IPS-15b (cell line): ENCODE measurements at regions not wholly inside any gene's neighbourhood (a gene's known extent, or its start where the extent isn't known, plus 50 kb on each side); places are given as distances from the start of the nearest gene placed in this dataset.
A peak's percentile ranks its signal among the peaks of the same experiment; 100 is the strongest.

ENCODE experiments used
- H3K27me3 ChIP-seq: one replicate; pipeline ENCODE4 v1.6.1; 2013; ENCODE audit warnings: low read length; ENCODE audit not compliant: control insufficient read depth, insufficient read depth
- H3K36me3 ChIP-seq: one replicate; pipeline ENCODE4 v1.6.1; 2013; ENCODE audit warnings: low read length; ENCODE audit not compliant: control insufficient read depth, insufficient read depth
- H3K4me1 ChIP-seq: one replicate; pipeline ENCODE4 v1.6.1; 2013; ENCODE audit warnings: mild to moderate bottlenecking, low read length; ENCODE audit not compliant: control insufficient read depth, insufficient read depth
- H3K4me3 ChIP-seq: one replicate; pipeline ENCODE4 v1.5.1; 2013; ENCODE audit warnings: low read depth, low read length
- H3K9ac ChIP-seq: one replicate; pipeline ENCODE4 v1.6.1; 2013; ENCODE audit warnings: low read depth, mild to moderate bottlenecking, low read length
- H3K9me3 ChIP-seq: one replicate; pipeline ENCODE4 v1.6.1; 2013; ENCODE audit warnings: mild to moderate bottlenecking, low read length; ENCODE audit not compliant: control insufficient read depth, insufficient read depth

DNA sequence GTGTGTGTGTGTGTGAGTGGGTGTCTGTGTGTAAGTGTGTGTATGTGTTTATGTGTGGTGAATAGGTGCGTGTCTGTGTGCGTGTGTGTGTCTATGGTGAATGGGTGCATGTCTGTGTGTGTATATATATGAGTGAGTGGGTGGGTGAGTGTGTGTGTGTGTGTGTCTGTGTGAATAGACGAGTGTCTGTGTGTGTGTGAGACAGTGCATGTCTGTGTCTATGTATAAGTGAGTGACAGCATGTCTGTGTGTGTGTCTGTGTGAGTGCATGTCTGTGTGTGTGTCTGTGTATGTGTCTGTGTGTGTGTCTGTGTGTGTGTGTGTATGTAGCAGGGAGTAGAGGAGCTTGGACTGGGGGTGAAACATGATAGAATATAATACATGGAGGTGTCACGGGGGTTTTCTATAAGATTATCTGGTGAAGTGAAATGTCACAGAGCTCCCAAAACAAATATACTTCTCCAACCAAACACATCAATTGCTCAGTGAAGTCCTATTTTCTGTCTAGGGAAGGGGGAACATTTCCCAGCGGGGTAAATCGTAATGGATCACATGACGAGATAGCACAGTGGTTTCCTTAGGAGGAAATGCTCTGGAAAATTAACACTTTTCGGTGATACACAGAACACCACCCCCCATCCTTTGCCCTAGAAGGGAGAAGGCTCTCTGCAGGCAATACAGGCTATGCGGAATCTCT lies 723.3 kb upstream of the CELF2 start:
- no peak overlapping the region for H3K9ac ChIP-seq
- no peaks in the 10 kb centered on the region for H3K9me3 ChIP-seq
- H3K4me3 ChIP-seq: no peak overlapping the region
- no peaks in the 10 kb centered on the region for H3K36me3 ChIP-seq
- no peaks in the 10 kb centered on the region for H3K27me3 ChIP-seq
- H3K4me1 ChIP-seq: peaks cover 21% of the 10 kb centered on the region

DNA sequence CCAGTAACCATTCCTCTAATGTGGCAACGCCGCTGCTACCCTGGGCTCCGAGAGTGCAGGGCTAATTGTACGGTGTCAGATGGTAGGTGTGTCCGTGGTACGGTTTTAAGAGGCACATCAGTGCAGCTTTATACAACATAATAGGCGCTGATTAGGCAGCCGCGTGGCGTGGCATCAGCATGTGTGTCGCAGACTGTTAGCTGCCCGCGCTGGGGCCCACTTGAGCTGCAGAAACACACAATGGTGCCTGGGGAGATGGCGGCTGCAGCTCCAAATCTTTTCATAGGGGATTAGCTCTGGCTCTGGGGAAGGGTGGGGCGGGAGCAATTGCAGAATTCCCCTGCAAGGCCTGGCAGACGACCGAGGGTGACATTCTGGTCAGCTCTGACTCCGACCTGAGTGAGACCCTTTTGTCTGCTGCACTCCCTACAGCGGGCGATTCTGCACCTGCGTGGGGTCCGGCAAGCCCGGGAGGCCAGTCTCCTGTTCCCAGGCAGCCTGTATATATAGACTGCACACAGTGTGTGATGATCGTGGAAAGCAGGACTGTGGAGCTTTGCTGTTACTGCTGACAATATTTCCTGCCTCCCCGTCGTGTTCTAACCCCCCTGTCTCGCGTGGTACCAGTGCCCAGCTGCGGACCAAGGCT lies 722.7 kb upstream of the CELF2 start:
- Histone ChIP-seq H3K9ac (no peak overlapping the region), H3K36me3 (no peaks in the 10 kb centered on the region), H3K27me3 (no peaks in the 10 kb centered on the region), H3K4me1 (peaks cover 21% of the 10 kb centered on the region), H3K4me3 (peak overlapping the region; percentile 20), H3K9me3 (no peaks in the 10 kb centered on the region)

DNA sequence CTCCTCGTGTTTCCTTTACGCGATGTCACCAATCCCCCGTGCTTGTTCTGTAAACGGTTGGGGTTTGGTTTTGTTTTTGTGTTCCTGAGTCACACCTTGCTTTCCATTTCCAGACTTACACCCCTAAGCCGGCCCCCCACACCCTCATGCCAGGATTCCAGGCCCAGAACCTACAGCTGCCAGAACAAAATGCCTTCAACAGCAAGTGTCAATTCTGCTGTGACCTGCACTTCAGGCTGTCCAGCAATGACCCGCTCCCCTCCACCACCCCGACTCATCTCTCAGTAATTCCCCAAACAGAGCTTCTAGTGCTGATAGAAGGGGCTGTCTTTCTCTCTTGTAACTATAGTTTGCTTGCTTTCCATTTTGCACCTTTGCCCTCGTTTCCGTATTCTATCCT lies 722.1 kb upstream of the CELF2 start:
- H3K27me3 ChIP-seq: no peaks in the 10 kb centered on the region
- H3K36me3 ChIP-seq: no peaks in the 10 kb centered on the region
- H3K4me1 ChIP-seq: peaks cover 21% of the 10 kb centered on the region
- no peak overlapping the region for H3K4me3 ChIP-seq
- no peak overlapping the region for H3K9ac ChIP-seq
- no peaks in the 10 kb centered on the region for H3K9me3 ChIP-seq

DNA sequence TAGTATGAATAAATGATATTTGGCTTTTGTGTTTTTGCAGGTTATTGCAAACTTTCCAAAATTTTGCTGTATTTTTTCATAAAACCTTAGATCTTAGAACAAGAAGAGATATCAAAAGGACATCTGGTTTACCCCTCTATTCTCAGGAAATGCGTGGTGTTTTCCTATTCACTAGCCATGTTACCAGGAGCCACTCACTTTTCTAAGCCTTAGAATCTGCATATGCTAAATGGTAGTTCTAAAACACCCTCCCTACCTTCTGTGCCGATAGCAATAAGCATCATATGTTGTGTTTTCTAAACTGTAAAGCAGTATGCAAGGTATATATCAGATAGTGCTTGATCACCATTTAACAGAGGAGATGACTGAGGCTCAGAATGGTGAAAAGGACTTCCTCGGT lies 715.0 kb upstream of the CELF2 start:
- Histone ChIP-seq H3K9me3 (no peaks in the 10 kb centered on the region), H3K4me3 (no peak overlapping the region), H3K9ac (no peak overlapping the region), H3K27me3 (no peaks in the 10 kb centered on the region), H3K36me3 (no peaks in the 10 kb centered on the region), H3K4me1 (peaks cover 17% of the 10 kb centered on the region)

DNA sequence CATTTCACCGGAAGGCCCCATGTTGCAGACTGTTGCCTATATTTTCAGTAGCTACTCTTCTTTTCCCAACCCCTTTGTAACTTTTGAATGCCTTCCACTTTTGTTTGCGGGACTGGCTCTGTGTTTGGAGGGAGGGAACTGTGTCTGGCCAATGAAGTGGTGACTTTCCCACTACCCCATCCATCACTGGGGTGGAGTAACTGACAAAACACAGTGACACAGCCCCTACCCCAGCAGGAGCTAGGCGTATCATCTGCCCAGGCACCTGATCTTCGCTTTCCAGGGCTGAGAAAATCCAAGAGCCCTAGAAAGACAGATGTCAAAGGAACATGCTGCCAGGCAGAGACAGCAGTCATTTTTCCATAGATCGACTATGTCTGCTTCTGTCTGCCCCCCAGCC lies 710.6 kb upstream of the CELF2 start:
- no peaks in the 10 kb centered on the region for H3K36me3 ChIP-seq
- H3K4me1 ChIP-seq: peaks cover 17% of the 10 kb centered on the region
- H3K27me3 ChIP-seq: no peaks in the 10 kb centered on the region
- no peak overlapping the region for H3K4me3 ChIP-seq
- no peak overlapping the region for H3K9ac ChIP-seq
- no peaks in the 10 kb centered on the region for H3K9me3 ChIP-seq

DNA sequence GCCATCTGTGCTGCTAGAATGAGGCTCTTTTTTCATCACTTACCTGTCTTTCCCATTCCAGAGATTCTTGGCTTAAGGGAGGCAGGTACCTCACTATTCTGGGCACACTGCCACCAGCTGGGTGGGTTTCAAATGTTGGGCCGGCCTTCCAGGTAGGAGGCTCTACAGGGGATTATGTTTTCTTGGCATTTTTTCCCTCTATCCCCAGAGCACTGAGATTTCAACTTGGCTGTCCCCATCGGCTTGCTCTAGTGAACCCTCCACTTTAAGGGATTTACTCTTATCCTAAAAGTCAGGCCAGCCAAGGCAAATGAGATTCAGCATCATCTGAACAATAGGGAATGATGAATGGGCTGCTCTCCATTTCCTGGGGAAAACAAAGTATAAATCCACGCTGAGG lies 710.1 kb upstream of the CELF2 start:
- Histone ChIP-seq H3K27me3 (no peaks in the 10 kb centered on the region), H3K9ac (no peak overlapping the region), H3K9me3 (no peaks in the 10 kb centered on the region), H3K4me1 (peaks cover 11% of the 10 kb centered on the region), H3K36me3 (no peaks in the 10 kb centered on the region), H3K4me3 (no peak overlapping the region)

DNA sequence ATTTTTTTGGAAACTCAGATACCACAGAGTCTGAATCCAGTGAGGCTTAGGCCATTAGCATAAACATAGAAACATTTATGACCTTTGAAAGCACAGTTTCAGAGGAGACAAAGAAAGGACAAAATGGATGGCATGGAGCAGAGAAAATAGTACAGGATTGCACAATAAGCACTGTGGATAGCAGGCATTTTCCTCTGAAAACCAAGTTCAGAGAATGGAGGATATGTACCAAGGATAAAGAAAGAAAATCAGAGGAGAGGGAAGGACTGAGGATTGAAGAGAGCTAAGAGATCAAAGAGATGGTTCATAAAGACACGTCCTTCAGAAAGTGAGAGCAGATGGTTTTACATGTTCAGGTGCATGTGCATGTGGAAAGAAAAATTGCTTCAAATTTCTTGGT lies 707.2 kb upstream of the CELF2 start:
- no peaks in the 10 kb centered on the region for H3K27me3 ChIP-seq
- no peak overlapping the region for H3K4me3 ChIP-seq
- H3K36me3 ChIP-seq: no peaks in the 10 kb centered on the region
- no peaks in the 10 kb centered on the region for H3K9me3 ChIP-seq
- no peak overlapping the region for H3K9ac ChIP-seq
- H3K4me1 ChIP-seq: no peaks in the 10 kb centered on the region

DNA sequence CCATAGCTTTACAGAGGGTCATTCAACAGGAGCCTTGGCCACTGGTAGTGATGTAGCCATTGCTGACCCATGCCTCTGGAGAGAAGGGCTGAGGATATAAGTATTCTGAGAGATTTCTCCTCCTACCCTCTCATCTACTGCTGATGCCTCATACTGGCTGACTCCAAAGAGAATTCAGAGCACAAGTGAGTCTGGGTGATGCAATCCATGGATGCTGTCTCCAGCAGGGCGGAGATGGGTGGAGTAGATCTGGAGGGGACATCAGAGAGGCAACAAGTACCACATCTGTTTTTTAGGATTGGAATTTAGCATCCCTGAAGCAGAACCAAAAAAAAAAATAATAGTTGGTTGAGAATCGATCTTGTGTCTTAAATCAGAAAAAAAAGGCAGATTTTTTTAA lies 705.7 kb upstream of the CELF2 start:
- H3K4me1 ChIP-seq: no peaks in the 10 kb centered on the region
- H3K9ac ChIP-seq: no peak overlapping the region
- H3K4me3 ChIP-seq: no peak overlapping the region
- H3K9me3 ChIP-seq: no peaks in the 10 kb centered on the region
- no peaks in the 10 kb centered on the region for H3K36me3 ChIP-seq
- H3K27me3 ChIP-seq: no peaks in the 10 kb centered on the region

DNA sequence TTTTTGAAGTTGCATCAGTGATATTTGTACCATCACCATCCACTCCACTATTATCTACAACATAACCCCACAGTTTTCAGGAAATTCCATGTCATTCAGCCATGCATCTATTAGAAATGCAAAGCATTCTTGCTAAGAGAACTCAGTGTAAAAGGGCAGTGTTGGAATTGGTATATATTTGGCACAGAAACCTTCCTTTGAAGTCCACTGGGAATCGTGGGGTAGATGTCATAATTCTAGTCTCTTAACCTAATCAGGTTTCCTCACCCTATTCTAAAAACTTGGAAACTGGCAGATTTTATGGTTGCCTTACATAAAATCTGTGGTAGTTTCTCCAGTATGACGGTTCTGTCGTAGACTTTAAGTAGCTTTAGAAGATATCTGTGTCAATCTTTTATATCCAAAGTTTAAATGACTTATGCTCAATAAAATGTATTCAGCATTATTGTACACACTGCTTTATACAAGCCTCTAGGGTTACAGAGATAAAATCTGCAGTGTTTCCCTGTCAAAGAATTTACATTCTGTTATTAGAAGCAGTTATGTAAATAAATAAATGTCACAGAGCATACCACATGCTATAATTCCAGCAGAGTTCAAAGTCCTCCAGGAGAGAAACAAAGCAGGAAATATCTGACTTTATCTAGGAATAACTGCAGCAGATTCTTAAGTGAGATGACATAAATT lies 704.4 kb upstream of the CELF2 start:
- Histone ChIP-seq H3K27me3 (no peaks in the 10 kb centered on the region), H3K4me1 (no peaks in the 10 kb centered on the region), H3K9me3 (no peaks in the 10 kb centered on the region), H3K4me3 (no peak overlapping the region), H3K9ac (no peak overlapping the region), H3K36me3 (no peaks in the 10 kb centered on the region)

DNA sequence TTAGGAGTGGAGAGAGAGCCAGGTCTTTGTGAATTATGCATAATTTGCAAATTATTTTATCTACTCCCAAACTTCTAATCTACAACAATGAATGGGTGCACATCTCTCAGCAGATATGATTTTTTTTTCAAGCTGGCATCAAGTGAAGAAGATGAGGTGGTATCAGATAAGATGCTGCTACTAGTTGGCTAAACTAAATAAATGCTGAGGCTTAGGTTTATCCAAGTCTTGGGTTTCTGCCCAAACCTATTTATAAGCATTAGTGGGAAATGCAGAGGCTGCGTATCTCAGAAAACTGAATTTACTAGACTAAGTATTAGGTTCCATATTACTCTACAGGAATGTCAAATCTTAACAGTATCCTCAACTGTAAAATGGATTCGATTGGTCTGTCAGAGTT lies 703.0 kb upstream of the CELF2 start:
- Histone ChIP-seq H3K4me1 (no peaks in the 10 kb centered on the region), H3K27me3 (no peaks in the 10 kb centered on the region), H3K9me3 (no peaks in the 10 kb centered on the region), H3K9ac (no peak overlapping the region), H3K4me3 (no peak overlapping the region), H3K36me3 (no peaks in the 10 kb centered on the region)

DNA sequence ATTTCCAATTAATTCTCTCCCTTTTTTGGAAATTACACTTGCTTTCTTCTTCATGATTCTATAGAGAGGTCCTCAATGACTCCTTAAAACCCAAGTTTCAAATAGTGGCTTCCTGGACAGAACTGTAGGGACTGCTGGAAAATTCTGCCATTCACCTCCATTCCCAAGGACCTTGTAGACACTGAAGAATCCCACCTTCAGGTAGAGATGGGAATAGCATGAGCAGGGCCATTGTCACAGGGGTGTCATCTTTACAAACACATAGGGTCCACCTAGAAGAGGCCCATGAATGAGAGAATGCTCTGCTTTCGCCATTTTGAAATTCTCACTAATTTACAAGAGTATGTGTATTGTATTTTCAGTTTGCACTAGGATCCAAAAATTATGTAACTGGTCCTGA lies 701.7 kb upstream of the CELF2 start:
- Histone ChIP-seq H3K4me3 (no peak overlapping the region), H3K9ac (no peak overlapping the region), H3K4me1 (no peaks in the 10 kb centered on the region), H3K36me3 (no peaks in the 10 kb centered on the region), H3K27me3 (no peaks in the 10 kb centered on the region), H3K9me3 (no peaks in the 10 kb centered on the region)

DNA sequence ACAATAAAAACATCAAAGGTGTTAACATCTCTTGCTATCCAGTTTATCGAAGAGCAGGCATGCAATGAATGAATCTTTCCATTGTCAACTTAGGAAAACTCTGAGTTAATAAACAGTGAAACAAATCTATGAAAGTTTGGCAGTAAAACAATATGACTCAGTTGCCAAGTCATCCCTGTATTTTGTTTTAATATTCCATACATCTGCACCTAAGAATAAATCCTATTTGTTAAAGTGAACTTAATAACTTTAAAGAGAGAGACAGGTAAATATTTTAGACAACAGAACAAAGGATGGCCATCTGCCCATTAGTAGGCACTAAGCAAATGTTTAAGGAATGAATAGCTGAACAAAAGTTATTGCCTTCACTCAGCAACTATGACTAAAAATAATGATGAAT lies 700.5 kb upstream of the CELF2 start:
- no peak overlapping the region for H3K9ac ChIP-seq
- H3K4me1 ChIP-seq: no peaks in the 10 kb centered on the region
- H3K27me3 ChIP-seq: no peaks in the 10 kb centered on the region
- H3K4me3 ChIP-seq: no peak overlapping the region
- H3K36me3 ChIP-seq: no peaks in the 10 kb centered on the region
- no peaks in the 10 kb centered on the region for H3K9me3 ChIP-seq
